Inflammatory macrophage treated with lipopolysaccharide for 4 hours (primary cell): ENCODE measurements at regions not wholly inside any gene's neighbourhood (a gene's known extent, or its start where the extent isn't known, plus 50 kb on each side); places are given as distances from the start of the nearest gene placed in this dataset.
"Not testable (repeated sequence)": the region's sequence is repeated elsewhere in the genome, so short reads cannot be mapped to it uniquely, and the experiment has no call there.

Source experiments
- DNase-seq: peaks from one replicate; pipeline ENCODE4 v3.0.0-alpha.2; 2020

- DNase-seq = no peak
Measured at GRCh38 chr10:78464118-78464855, 430.6 kb downstream of the RPS24 start.

GRCh38 chr10:78464856-78465267 lies 431.2 kb downstream of the RPS24 start:
- no peak for DNase-seq

- DNase-seq = no peak
Measured at GRCh38 chr10:78465431-78465830, 431.8 kb downstream of the RPS24 start.

- no peak for DNase-seq
Measured at GRCh38 chr10:78467496-78468106, 433.9 kb downstream of the RPS24 start.

GRCh38 chr10:78468731-78469130 lies 435.1 kb downstream of the RPS24 start:
- DNase-seq = not testable (repeated sequence)

- DNase-seq = no peak
Measured at GRCh38 chr10:78470267-78471103, 436.8 kb downstream of the RPS24 start.

- DNase-seq = no peak
Measured at GRCh38 chr10:78471326-78471722, 437.7 kb downstream of the RPS24 start.

GRCh38 chr10:78471723-78472550 lies 438.3 kb downstream of the RPS24 start:
- no peak for DNase-seq

- DNase-seq = no peak
Measured at GRCh38 chr10:78472551-78472890, 438.9 kb downstream of the RPS24 start.

- no peak for DNase-seq
Measured at GRCh38 chr10:78473006-78473405, 439.3 kb downstream of the RPS24 start.

- no peak for DNase-seq
Measured at GRCh38 chr10:78474743-78475142, 441.1 kb downstream of the RPS24 start.

GRCh38 chr10:78475437-78475836 lies 441.8 kb downstream of the RPS24 start:
- DNase-seq = no peak

GRCh38 chr10:78476156-78476555 lies 442.5 kb downstream of the RPS24 start:
- no peak for DNase-seq

GRCh38 chr10:78476844-78477243 lies 443.2 kb downstream of the RPS24 start:
- no peak for DNase-seq

GRCh38 chr10:78478919-78479318 lies 445.3 kb downstream of the RPS24 start:
- DNase-seq = no peak

- no peak for DNase-seq
Measured at GRCh38 chr10:78479467-78479866, 445.8 kb downstream of the RPS24 start.

GRCh38 chr10:78481842-78482241 lies 448.2 kb downstream of the RPS24 start:
- no peak for DNase-seq

- no peak for DNase-seq
Measured at GRCh38 chr10:78483641-78484040, 450.0 kb downstream of the RPS24 start.

GRCh38 chr10:78489034-78489433 lies 455.4 kb downstream of the RPS24 start:
- no peak for DNase-seq

- DNase-seq = peak; percentile 49
Measured at GRCh38 chr10:78491812-78492211, 458.1 kb downstream of the RPS24 start.

GRCh38 chr10:78492424-78492823 lies 458.8 kb downstream of the RPS24 start:
- no peak for DNase-seq

GRCh38 chr10:78494179-78494578 lies 460.5 kb downstream of the RPS24 start:
- no peak for DNase-seq
